Mesodermal cell (in vitro differentiated cells): ENCODE measurements at regions not wholly inside any gene's neighbourhood (a gene's known extent, or its start where the extent isn't known, plus 50 kb on each side); places are given as distances from the start of the nearest gene placed in this dataset.

Source experiments
- H3K27ac ChIP-seq: 2 replicates; pipeline ENCODE4 v1.7.0; 2013; ENCODE audit warnings: mild to moderate bottlenecking, low read depth, low read length, moderate library complexity; ENCODE audit not compliant: severe bottlenecking
- H3K36me3 ChIP-seq: 2 replicates; pipeline ENCODE4 v1.7.1; 2013; ENCODE audit warnings: mild to moderate bottlenecking, low read length, moderate library complexity; ENCODE audit not compliant: control insufficient read depth, insufficient read depth
- H3K4me1 ChIP-seq: one replicate; pipeline ENCODE4 v1.7.1; 2013; ENCODE audit warnings: mild to moderate bottlenecking, low read length; ENCODE audit not compliant: insufficient read depth, control insufficient read depth, poor library complexity, severe bottlenecking
- H3K4me3 ChIP-seq: 2 replicates; pipeline ENCODE4 v1.7.0; 2013; ENCODE audit warnings: low read length, control low read depth, mild to moderate bottlenecking; ENCODE audit not compliant: insufficient read depth, poor library complexity, severe bottlenecking; ENCODE audit errors: extremely low read depth
- H3K9me3 ChIP-seq: 2 replicates; pipeline ENCODE4 v1.7.1; 2013; ENCODE audit warnings: mild to moderate bottlenecking, low read length, moderate library complexity; ENCODE audit not compliant: control insufficient read depth
- WGBS, 2 experiments: methylation state at CpG; one replicate each; pipeline ENCODE4 v1.1.5; 2013; ENCODE audit warnings: missing lambda C conversion rate in 2 of 2; ENCODE audit not compliant: insufficient coverage in 2 of 2; 5-methylcytosine and 5-hydroxymethylcytosine counted together

DNA sequence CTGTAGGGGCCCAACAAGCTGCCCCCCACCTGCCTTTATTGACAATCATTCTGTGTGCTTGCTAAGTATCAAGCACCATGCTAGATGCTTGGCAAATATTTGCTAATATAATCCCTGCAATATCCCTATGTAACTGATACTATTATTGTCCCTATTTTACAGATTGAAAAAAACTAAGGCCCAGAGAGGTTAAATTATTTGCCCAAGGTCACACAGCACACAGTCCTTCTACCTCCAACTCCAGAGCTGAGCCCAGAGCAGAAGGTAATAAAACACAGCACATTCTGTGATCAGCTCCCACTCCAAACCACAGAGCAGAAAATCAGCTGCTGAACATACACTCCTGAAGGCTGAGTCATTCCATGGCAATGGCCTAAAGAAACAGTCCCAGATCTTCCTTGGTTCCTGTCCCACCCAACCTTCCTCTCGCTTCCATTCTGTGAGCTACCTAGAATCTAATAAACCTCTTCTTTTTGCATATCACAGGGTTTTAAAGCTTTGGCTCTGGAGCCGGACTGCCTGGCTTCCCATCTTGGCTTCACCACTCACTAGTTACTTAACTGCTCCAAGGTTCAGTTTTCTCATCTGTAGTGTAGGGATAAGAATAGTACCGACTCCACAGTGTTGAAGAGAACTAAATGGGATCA lies 66.7 kb upstream of the ADRA1B start:
- Histone ChIP-seq H3K4me1 (no peaks in the 10 kb centered on the region), H3K9me3 (no peaks in the 10 kb centered on the region), H3K27ac (no peak overlapping the region), H3K36me3 (no peaks in the 10 kb centered on the region), H3K4me3 (no peak overlapping the region)
- WGBS, 2 experiments, result 100% methylated on average over 1 to 2 of the region's 3 CpGs

DNA sequence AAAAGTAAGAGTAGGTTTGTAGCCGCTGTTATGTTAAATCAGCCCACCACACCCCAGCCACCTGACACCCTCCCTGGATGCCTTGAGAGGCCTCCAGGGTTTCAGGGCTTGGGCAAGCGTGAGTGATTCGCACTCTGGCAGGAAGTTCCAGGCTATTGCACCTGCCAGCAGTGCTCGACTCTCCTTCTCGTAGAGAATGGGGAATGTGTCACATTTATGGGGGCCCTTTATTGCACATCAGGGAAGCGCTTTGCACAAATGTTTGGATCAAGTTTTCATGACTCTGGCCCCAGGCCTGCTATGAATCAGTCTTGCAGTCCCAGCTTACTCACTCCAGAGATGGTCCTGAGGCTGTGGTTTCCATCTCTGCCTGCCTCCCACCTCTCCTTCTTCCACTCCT lies 66.1 kb upstream of the ADRA1B start:
- H3K4me1 ChIP-seq, result no peaks in the 10 kb centered on the region
- no peaks in the 10 kb centered on the region for H3K9me3 ChIP-seq
- H3K4me3 ChIP-seq, result no peak overlapping the region
- 89 to 90% methylated on average over 5 of the region's 6 CpGs for WGBS, 2 experiments
- H3K27ac ChIP-seq, result no peak overlapping the region
- H3K36me3 ChIP-seq, result no peaks in the 10 kb centered on the region

DNA sequence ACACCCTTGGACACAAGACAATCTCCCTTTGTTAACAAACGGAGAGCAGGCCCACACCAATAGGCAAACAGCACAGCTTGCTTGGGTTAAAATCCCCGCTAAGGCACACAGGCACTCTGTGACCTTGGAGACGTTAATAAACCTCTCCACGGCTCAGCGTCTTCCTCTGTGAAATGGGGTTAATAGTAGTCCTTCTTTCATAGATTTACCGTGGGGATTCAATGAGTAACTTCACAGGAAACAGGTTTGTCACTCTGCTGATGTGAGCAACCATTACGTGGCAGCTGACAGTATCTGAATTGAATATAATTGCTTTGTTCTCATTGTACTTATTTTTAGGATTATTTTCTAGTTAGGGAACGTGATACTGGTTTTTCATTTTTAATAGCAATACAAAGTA lies 65.2 kb upstream of the ADRA1B start:
- no peaks in the 10 kb centered on the region for H3K9me3 ChIP-seq
- no peaks in the 10 kb centered on the region for H3K36me3 ChIP-seq
- H3K27ac ChIP-seq, result no peak overlapping the region
- WGBS, 2 experiments, result 50 to 88% methylated on average over 2 to 5 of the region's 8 CpGs
- H3K4me1 ChIP-seq, result no peaks in the 10 kb centered on the region
- no peak overlapping the region for H3K4me3 ChIP-seq

DNA sequence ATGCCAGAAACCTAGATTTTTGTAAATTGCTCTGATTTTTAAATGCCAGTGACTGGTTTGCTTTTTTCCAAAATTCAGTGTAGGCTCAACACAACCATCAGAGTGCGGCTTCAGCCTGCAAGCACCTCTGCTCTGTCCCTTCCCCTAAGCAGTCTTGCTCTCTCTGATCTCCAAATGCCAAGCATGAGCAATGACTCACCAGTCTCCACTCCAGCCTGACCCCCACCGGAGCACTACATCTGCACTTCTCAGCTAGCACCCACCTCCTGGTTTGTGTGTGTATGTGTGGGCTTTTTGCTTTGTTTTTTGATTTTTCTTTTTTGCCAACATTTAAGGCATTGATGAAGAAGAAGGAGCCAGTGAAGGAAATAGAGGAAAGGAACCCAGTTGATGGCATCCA lies 61.4 kb upstream of the ADRA1B start:
- H3K27ac ChIP-seq, result no peak overlapping the region
- 78 to 100% methylated on average over 1 of the region's 2 CpGs for WGBS, 2 experiments
- no peak overlapping the region for H3K4me3 ChIP-seq
- no peaks in the 10 kb centered on the region for H3K9me3 ChIP-seq
- H3K36me3 ChIP-seq, result no peaks in the 10 kb centered on the region
- H3K4me1 ChIP-seq, result no peaks in the 10 kb centered on the region

DNA sequence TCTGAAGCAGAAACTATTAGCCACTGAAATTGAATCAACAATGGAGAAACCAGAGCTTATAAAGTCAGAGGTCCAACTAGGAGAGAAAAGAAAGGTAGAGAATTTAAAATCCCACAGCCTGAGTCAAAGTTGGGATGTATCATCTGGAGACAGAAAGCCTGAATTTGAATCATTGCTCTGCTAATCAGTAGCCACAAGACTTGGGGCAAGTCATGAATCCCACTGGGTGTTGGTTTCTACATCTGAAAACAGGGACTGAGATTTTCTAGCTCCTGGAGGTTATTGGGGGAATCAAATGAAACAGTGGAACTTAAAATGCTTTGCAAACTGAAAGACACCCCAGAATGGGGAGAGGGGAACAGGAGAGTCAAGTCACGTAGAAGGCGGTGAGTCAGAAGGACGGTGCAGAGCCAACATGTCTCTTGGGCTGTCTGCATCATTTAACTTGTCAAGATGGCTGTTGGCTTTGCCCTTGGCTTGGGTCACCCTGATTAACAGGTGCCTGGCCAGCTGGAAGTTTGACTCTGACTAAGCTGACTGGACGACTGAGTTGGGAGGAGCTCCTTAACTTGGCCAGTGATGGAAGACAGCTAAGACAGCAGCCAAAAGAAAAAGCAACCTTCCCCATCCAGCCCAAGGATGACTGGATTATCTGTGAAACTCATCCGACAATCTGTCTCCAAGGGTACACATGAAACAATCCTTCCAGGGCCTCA lies 60.6 kb upstream of the ADRA1B start:
- Histone ChIP-seq H3K4me1 (no peaks in the 10 kb centered on the region), H3K9me3 (no peaks in the 10 kb centered on the region), H3K4me3 (no peak overlapping the region), H3K27ac (no peak overlapping the region), H3K36me3 (no peaks in the 10 kb centered on the region)
- WGBS, 2 experiments, result 100% methylated on average over 4 of the region's 5 CpGs

DNA sequence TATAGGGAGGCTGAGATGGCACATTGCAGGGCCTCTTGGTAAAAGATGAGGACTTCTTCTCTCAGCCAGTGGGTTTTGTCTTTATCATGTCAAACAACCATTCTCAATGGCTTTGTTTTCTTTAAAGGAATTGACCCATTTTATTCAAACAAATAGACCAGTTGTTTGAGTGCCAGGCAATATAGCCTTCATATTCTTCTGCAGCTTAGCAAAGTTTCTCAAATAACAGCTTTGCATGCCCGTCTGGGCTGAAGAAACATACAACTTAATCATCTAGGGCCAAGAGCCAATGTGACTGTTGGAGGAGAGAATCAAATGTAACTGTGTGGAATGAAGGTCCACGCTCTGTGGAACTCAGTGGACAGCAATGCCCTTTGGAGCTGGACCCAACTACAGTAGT lies 57.4 kb upstream of the ADRA1B start:
- Histone ChIP-seq H3K4me3 (no peak overlapping the region), H3K27ac (no peak overlapping the region), H3K9me3 (no peaks in the 10 kb centered on the region), H3K4me1 (no peaks in the 10 kb centered on the region), H3K36me3 (no peaks in the 10 kb centered on the region)
- WGBS, 2 experiments, result 80% methylated on average over 1 of the region's 2 CpGs; no CpG with 5 or more reads in 1 of the 2 experiments

DNA sequence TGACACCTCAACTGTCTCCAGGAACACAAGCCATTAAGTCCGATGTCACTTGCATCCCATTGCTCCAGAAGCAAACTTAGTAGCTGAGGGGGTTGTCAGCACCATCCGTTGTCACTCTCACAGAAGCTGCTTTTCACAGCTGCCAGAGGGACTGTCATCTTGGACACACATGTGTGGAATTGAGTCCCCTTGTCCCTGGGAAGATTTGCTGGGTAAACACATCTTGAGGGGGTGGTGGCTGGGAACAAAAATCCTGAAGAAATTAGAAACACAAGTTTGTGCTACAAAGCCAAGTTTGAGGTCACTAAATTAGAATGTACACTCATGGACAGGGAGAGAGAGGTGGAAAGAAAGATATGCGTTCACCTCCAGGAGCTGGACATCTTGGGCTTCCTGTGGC lies 55.2 kb upstream of the ADRA1B start:
- Histone ChIP-seq H3K27ac (no peak overlapping the region), H3K4me3 (no peak overlapping the region), H3K36me3 (no peaks in the 10 kb centered on the region), H3K9me3 (no peaks in the 10 kb centered on the region), H3K4me1 (no peaks in the 10 kb centered on the region)
- WGBS, 2 experiments, result 81% methylated on average over 2 to 3 of the region's 3 CpGs

DNA sequence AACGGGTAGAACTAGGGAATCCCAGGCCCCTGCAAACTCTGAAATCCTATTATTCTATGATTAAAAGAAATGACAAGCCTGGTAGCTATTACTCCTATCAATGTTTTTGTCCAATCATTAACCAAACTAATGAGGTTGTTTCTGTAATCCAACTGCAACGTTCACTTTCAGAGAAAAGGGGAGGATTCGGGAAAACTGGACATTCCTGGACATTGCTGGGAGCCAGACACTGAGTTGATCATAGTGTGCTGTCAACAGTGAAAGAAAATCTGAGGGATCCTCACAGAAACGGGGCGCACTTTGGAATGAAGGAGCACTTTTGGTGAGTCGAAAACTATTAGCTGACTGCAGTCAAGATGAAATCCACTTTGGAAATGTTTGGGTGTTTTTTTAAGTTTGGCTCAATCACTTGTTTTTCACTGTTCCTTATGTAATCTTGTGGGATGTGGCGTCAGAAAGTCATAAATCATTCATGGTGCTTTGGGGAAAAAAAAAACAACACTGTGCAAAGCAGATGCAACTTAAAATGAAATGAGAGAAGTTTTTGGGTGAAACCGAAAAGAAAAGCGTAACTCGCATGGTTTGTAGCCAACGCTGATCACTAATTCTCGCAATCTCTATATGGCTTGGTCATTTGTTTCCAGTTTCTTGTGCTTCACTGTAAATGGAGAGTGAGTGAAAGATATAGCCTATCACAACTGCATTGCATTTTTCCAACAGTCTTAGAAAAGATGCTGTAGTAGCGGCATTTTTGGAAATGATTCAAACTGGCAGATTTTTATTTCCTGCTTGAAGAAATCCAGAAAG lies 51.2 kb upstream of the ADRA1B start:
- no peaks in the 10 kb centered on the region for H3K9me3 ChIP-seq
- no peak overlapping the region for H3K4me3 ChIP-seq
- H3K27ac ChIP-seq, result no peak overlapping the region
- H3K4me1 ChIP-seq, result no peaks in the 10 kb centered on the region
- WGBS, 2 experiments, result 91 to 95% methylated on average over 11 to 12 of the region's 13 CpGs
- no peaks in the 10 kb centered on the region for H3K36me3 ChIP-seq

DNA sequence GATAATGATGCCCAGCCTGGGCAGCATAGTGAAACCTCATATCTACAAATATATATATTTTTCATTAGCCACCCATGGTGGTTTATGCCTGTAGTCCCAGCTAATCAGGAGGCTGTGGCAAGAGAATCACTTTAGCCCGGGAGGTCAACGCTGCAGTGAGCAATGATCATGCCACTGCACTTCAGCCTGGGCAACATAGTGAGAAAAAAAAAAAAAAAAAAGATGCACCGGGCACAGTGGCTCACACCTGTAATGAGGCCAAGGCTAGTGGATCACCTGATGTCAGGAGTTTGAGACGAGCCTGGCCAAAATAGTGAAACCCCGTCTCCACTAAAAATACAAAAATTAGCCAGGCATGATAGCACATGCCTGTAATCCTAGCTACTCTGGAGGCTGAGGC lies 50.2 kb upstream of the ADRA1B start:
- Histone ChIP-seq H3K27ac (no peak overlapping the region), H3K9me3 (no peaks in the 10 kb centered on the region), H3K36me3 (no peaks in the 10 kb centered on the region), H3K4me1 (no peaks in the 10 kb centered on the region), H3K4me3 (no peak overlapping the region)
- 84% methylated on average over 3 to 4 of the region's 5 CpGs for WGBS, 2 experiments
